ENCODE measurements at regions not wholly inside any gene's neighbourhood (a gene's known extent, or its start where the extent isn't known, plus 50 kb on each side); places are given as distances from the start of the nearest gene placed in this dataset.

DNA sequence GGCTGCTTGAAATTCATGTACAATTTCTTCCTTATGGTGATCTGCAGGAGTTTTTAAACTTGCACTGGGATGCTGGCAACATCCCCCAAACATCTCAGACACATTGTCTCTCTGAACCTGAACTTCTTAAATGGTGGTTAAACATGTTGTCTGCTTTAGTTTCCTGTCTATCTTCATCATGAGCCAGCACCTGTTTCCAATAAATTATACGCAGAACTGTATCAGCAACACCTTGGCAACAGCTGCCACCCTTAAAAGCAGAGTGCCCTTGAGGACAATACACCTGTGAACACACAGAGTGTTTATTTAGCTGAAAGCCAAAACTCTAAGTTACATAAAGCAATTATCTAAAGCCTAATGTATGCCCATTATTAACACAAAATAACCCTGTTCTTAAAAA lies 242.9 kb downstream of the WNT5A start:
- DNase-seq (ENCODE audit: low read depth), result peak; percentile 28

GRCh38 chr3:55243678-55244077 lies 243.4 kb downstream of the WNT5A start:
- no peak for DNase-seq (ENCODE audit: low read depth)

- no peak for DNase-seq (ENCODE audit: low read depth)
These were observed 244.2 kb downstream of the WNT5A start for GRCh38 chr3:55242921-55243320.

- no peak for DNase-seq (ENCODE audit: low read depth)
These were observed 246.0 kb downstream of the WNT5A start for GRCh38 chr3:55241098-55241497.

DNA sequence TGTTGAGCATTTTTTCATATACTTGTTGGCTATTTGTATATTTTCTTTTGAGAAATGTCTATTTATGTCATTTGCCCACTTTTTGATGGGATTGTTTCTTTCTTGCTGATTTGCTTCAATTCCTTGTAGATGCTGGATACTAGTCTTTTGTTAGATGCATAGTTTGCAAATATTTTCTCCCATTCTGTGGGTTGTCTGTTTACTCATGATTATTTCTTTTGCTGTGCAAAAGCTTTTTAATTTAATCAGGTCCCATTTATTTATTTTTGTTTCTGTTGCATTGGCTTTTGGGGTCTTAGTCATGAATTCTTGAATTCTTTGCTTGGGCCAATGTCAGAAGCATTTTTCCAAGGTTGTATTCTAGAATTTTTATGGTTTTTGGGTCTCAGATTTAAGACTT lies 251.7 kb downstream of the WNT5A start:
- no peak for DNase-seq (ENCODE audit: low read depth)

DNA sequence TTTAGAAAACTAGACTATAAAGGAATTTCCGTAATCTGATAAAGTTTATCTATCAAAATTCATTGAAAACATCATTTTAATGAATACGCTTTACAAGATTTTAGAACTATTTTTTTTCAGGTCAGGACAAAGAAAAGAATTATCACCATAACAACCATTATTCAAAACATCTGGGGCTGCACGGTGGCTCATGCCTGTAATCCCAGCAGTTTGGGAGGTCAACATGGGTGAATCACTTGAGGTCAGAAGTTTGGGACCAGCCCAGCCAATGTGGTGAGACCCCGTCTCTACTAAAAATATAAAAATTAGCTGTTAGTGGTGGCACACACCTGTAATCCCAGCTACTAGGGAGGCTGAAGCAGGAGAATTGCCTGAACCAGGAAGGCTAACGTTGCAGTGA lies 260.4 kb downstream of the WNT5A start:
- no peak for DNase-seq (ENCODE audit: low read depth)

DNA sequence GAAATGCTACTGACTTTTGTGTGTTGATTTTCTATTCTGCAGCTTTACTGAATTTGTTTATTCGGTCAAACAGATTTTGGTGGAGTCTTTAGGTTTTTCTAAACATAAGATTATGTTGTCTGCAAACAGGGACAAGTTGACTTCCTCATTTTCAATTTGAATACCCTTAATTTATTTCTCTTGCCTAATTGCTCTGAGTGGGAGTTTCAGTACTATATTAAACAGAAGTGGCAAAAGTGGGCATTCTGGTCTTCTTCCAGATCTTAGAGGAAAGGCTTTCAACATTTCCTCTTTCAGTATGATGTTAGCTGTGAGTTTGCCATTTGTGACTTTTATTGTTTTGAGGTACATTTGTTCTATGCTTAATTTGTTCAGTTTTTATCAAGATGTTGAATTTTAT lies 268.5 kb downstream of the WNT5A start:
- DNase-seq (ENCODE audit: low read depth), result no peak

DNA sequence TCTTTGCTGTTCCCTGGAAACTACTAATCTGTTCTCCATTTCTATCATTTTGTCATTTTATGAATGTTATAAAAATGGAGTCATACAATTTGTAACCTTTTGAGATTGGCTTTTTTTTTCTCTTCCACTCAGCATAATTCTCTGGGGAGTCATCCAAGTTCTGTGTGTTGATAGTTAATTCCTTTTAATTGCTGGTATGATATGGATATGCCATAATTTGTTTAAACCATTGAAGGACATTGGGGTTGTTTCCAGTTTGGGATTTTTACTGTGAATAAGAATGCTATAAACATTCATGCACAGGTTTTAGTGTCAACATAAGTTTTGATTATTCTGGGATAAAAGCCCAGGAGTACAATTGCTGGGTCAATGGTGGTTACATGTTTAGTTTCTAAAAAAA lies 279.4 kb downstream of the WNT5A start:
- DNase-seq (ENCODE audit: low read depth), result no peak

- peak; percentile 66 for DNase-seq (ENCODE audit: low read depth)
These were observed 278.1 kb upstream of the LRTM1 start for GRCh38 chr3:55205990-55206389.

GRCh38 chr3:55204417-55204816 lies 276.6 kb upstream of the LRTM1 start:
- DNase-seq (ENCODE audit: low read depth), result no peak

DNA sequence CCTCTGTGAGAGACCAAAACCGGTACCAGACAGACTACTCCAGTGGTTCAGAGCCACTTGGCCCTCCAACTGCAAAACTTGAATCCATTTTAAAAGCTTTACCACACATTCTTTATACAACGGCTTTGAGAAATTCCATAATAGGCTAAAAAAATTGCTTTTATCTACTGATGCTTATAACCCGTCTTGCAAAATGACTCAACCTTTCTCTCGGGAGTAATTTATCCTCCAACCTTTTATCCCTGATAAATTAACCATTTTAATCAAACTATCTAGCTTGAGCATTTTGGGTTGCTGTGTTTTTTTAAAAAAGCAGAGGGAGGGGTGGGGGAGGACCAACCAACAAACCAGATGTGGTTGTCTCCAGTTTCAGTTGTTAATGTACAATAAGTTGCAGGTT lies 275.7 kb upstream of the LRTM1 start:
- no peak for DNase-seq (ENCODE audit: low read depth)

DNA sequence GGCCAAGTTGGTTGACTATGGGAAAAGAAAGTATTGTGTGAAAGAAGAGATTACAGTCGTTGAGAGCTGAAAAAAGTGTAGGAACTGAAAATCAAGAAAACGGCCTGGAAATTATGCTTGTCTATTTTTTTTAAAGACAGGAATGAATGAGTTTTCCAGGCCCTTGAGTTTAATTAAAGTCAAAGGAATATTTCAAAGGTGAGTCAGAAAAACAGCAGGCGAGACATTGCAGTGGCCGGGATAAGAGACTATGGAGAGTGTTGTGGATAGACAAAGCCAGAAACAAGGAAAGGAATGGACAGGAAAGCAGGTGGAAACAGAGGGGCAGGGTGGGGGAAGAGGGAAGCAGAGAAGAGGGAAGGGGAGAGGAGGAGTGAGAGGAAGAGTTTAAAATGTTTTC lies 275.1 kb upstream of the LRTM1 start:
- peak; percentile 43 for DNase-seq (ENCODE audit: low read depth)

GRCh38 chr3:55202326-55202725 lies 274.5 kb upstream of the LRTM1 start:
- peak; percentile 67 for DNase-seq (ENCODE audit: low read depth)

GRCh38 chr3:55201779-55202178 lies 273.9 kb upstream of the LRTM1 start:
- no peak for DNase-seq (ENCODE audit: low read depth)

- no peak for DNase-seq (ENCODE audit: low read depth)
These were observed 273.0 kb upstream of the LRTM1 start for GRCh38 chr3:55200906-55201305.

- DNase-seq (ENCODE audit: low read depth), result peak; percentile 83
These were observed 270.7 kb upstream of the LRTM1 start for GRCh38 chr3:55198554-55198953.

DNA sequence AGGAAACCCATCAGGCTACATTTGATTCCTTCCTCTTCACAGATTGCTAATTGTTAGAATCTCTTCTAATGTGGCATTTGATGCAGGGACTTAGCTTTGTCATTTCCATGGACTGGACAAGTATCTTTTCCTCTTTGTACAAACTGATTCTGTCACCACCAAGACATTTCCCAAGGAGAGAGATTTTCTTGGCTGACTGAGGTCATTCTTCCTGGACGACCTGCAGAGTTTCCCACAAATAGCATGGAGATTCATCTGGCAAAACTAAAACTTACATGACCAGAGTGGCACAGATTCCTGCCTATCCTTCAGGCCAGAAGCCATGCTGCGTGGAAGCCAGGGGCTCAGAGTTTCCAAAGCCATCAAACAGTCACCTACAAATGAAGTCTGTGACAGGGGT lies 269.2 kb upstream of the LRTM1 start:
- no peak for DNase-seq (ENCODE audit: low read depth)

DNA sequence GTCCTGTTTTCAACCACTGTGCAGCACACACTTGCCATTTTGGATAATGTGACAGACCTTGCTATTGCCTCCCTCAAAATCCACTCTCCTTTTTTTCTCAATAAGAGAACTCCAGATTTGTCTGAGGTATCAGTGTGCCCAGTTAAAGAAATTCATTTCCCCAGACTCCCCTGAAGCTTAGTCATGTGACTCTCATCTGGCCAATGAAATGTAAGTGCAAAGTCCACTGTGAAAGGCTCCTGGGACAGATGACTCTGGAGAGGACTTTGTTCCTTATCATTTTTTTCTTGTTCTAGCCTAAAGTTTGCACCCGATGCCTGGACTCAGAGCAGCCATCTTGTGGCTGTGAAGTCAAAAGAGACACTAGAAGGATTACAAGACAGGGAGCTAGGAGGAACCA lies 268.6 kb upstream of the LRTM1 start:
- DNase-seq (ENCODE audit: low read depth), result no peak

- DNase-seq (ENCODE audit: low read depth), result no peak
These were observed 266.5 kb upstream of the LRTM1 start for GRCh38 chr3:55194376-55194775.

GRCh38 chr3:55191911-55192775 lies 264.3 kb upstream of the LRTM1 start:
- peak; percentile 85 for DNase-seq (ENCODE audit: low read depth)

DNA sequence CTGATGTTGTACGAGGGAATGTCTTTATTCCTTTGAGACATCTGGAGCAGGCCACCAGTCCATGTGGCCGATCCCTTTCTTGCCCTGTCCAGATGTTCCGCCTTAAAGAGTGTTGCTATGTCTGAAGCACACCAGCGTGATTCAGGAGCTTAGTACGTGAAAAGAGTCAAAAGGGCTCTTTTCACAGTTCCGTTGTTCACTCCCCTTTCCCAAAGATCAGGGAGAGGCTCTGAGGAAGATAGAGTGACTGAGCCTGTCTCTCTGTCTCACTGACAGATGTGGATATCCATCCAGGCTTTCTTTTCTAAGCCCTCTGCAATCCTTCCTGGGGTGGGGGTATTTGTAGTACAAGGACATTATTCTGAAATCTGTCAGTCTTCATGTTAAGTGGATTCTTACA lies 262.5 kb upstream of the LRTM1 start:
- no peak for DNase-seq (ENCODE audit: low read depth)

DNA sequence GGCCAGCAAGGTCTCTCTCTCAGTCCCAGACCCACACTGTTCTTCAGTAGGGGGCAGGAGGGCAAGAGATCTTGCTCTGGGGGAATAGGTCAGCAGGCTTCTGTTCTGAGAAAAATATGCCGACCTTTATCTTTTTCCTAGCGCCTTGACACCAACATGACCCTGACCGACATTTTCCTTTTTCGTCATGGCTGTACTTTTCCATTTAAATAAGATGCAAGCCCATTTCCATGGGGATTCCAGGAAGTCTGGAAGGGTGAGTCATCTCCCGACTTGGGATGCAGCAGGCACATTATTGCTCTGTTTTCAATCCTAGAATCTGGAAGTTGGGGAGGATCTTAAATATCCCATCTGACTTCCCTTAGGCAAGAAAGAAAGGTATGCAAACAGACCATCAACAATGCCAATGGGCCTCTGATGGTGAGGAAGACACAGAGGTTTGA lies 261.5 kb upstream of the LRTM1 start:
- DNase-seq (ENCODE audit: low read depth), result peak; percentile 39

DNA sequence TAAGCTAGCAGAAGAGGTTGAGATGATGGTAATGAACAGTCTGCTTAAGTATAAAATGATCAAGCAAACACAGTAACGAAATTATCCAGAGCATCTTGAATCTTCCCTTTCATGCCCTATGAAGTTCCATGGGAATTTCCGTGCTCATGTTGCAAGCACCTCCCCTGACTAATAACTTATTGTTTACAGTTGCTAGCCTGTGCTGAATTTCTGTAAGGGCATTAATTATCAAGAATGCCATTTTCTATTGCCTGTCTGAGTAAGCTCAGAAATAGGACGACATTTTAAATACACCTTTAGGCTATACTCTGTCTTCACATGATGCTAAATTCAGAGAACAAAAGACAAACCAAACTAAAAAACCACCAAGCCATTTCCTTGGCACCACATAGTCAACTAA lies 257.5 kb upstream of the LRTM1 start:
- no peak for DNase-seq (ENCODE audit: low read depth)

Data from myocyte (in vitro differentiated cells).